ENCODE measurements at regions not wholly inside any gene's neighbourhood (a gene's known extent, or its start where the extent isn't known, plus 50 kb on each side); places are given as distances from the start of the nearest gene placed in this dataset.
"Not testable (repeated sequence)": the region's sequence is repeated elsewhere in the genome, so short reads cannot be mapped to it uniquely, and the experiment has no call there.

GRCh38 chrX:96579252-96579651, 105.4 kb upstream of the DIAPH2 start:
- H3K4me3 Mint-ChIP-seq = no peak overlapping the region
- ATAC-seq (ENCODE audit: poor library complexity) = no peak

GRCh38 chrX:96590403-96590802, 94.2 kb upstream of the DIAPH2 start:
- no peaks in the 10 kb centered on the region for H3K9me3 ChIP-seq (ENCODE audit: control insufficient read depth in 1 of 2, insufficient read depth in 1 of 2, low read length in 2 of 2)
- ATAC-seq (ENCODE audit: poor library complexity) = no peak
- no peak for DNase-seq
- H3K27me3 ChIP-seq (ENCODE audit: control insufficient read depth in 1 of 2, insufficient read depth in 2 of 2, low read length in 2 of 2) = no peaks in the 10 kb centered on the region
- no peak for TF ChIP-seq CTCF (IDR thresholded peaks at IDR 0.05)
- intact Hi-C loops (cut with DNase I, micrococcal nuclease) = no loop called here
- H3K27ac ChIP-seq (ENCODE audit: low read depth in 1 of 2, low read length in 2 of 2) = no peak overlapping the region
- Mint-ChIP-seq H3K27me3 (no peaks in the 10 kb centered on the region), H3K4me1 (ENCODE audit: low read depth) (no peaks in the 10 kb centered on the region), H3K36me3 (ENCODE audit: low read depth) (no peaks in the 10 kb centered on the region), H3K4me3 (no peak overlapping the region), H3K27ac (no peak overlapping the region), H3K9me3 (no peaks in the 10 kb centered on the region)
- ChIA-PET POLR2A (no interaction called here), CTCF (no interaction called here)
- no peak overlapping the region for H3K4me3 ChIP-seq (ENCODE audit: low read length)
- H3K4me1 ChIP-seq (ENCODE audit: insufficient read depth, low read length) = no peaks in the 10 kb centered on the region
- H3K36me3 ChIP-seq (ENCODE audit: insufficient read depth, low read length) = no peaks in the 10 kb centered on the region

More at GRCh38 chrX:96579252-96579651, 105.4 kb upstream of the DIAPH2 start:
- Histone ChIP-seq H3K36me3 (ENCODE audit: insufficient read depth, low read length) (no peaks in the 10 kb centered on the region), H3K9me3 (ENCODE audit: control insufficient read depth in 1 of 2, insufficient read depth in 1 of 2, low read length in 2 of 2) (no peaks in the 10 kb centered on the region), H3K27me3 (ENCODE audit: control insufficient read depth in 1 of 2, insufficient read depth in 2 of 2, low read length in 2 of 2) (no peaks in the 10 kb centered on the region), H3K27ac (ENCODE audit: low read depth in 1 of 2, low read length in 2 of 2) (no peak overlapping the region), H3K4me1 (ENCODE audit: insufficient read depth, low read length) (no peaks in the 10 kb centered on the region), H3K4me3 (ENCODE audit: low read length) (no peak overlapping the region)
- H3K27me3 Mint-ChIP-seq = peaks cover 4% of the 10 kb centered on the region
- intact Hi-C loops (cut with DNase I, micrococcal nuclease) = no loop called here
- no peak for DNase-seq
- ChIA-PET POLR2A (no interaction called here), CTCF (no interaction called here)
- H3K27ac Mint-ChIP-seq = no peak overlapping the region
- no peaks in the 10 kb centered on the region for H3K9me3 Mint-ChIP-seq
- no peaks in the 10 kb centered on the region for H3K4me1 Mint-ChIP-seq (ENCODE audit: low read depth)
- H3K36me3 Mint-ChIP-seq (ENCODE audit: low read depth) = no peaks in the 10 kb centered on the region
- TF ChIP-seq CTCF (IDR thresholded peaks at IDR 0.05) = no peak

- intact Hi-C loops (cut with DNase I, micrococcal nuclease) = no loop called here
- no peak for DNase-seq
- Mint-ChIP-seq H3K4me3 (no peak overlapping the region), H3K4me1 (ENCODE audit: low read depth) (no peaks in the 10 kb centered on the region), H3K27me3 (no peaks in the 10 kb centered on the region), H3K9me3 (no peaks in the 10 kb centered on the region), H3K27ac (no peak overlapping the region), H3K36me3 (ENCODE audit: low read depth) (no peaks in the 10 kb centered on the region)
- H3K9me3 ChIP-seq (ENCODE audit: control insufficient read depth in 1 of 2, insufficient read depth in 1 of 2, low read length in 2 of 2) = no peaks in the 10 kb centered on the region
- no peak for TF ChIP-seq CTCF (IDR thresholded peaks at IDR 0.05)
- ChIA-PET CTCF (no interaction called here), POLR2A (no interaction called here)
- no peak for ATAC-seq (ENCODE audit: poor library complexity)
- H3K27ac ChIP-seq (ENCODE audit: low read depth in 1 of 2, low read length in 2 of 2) = no peak overlapping the region
- no peak overlapping the region for H3K4me3 ChIP-seq (ENCODE audit: low read length)
- H3K36me3 ChIP-seq (ENCODE audit: insufficient read depth, low read length) = no peaks in the 10 kb centered on the region
- H3K4me1 ChIP-seq (ENCODE audit: insufficient read depth, low read length) = no peaks in the 10 kb centered on the region
- H3K27me3 ChIP-seq (ENCODE audit: control insufficient read depth in 1 of 2, insufficient read depth in 2 of 2, low read length in 2 of 2) = no peaks in the 10 kb centered on the region
Observed at GRCh38 chrX:96591421-96591820, 93.2 kb upstream of the DIAPH2 start.

- H3K4me1 ChIP-seq (ENCODE audit: insufficient read depth, low read length); H3K4me3 Mint-ChIP-seq; H3K36me3 ChIP-seq (ENCODE audit: insufficient read depth, low read length); H3K9me3 ChIP-seq (ENCODE audit: control insufficient read depth in 1 of 2, insufficient read depth in 1 of 2, low read length in 2 of 2); H3K27me3 ChIP-seq (ENCODE audit: control insufficient read depth in 1 of 2, insufficient read depth in 2 of 2, low read length in 2 of 2); DNase-seq; ATAC-seq (ENCODE audit: poor library complexity); intact Hi-C loops (cut with DNase I, micrococcal nuclease); H3K4me1 Mint-ChIP-seq (ENCODE audit: low read depth); H3K27ac Mint-ChIP-seq; H3K27me3 Mint-ChIP-seq; H3K27ac ChIP-seq (ENCODE audit: low read depth in 1 of 2, low read length in 2 of 2); POLR2A ChIA-PET; CTCF ChIA-PET; H3K9me3 Mint-ChIP-seq; H3K4me3 ChIP-seq (ENCODE audit: low read length); H3K36me3 Mint-ChIP-seq (ENCODE audit: low read depth): not testable (repeated sequence)
Observed at GRCh38 chrX:96597847-96598246, 86.8 kb upstream of the DIAPH2 start.

All from CD4-positive, alpha-beta T cell (primary cell).